Suprapubic skin (tissue), 4 donors: ENCODE measurements at regions not wholly inside any gene's neighbourhood (a gene's known extent, or its start where the extent isn't known, plus 50 kb on each side); places are given as distances from the start of the nearest gene placed in this dataset.

Experiments
- POLR2A ChIP-seq, 2 donors: fragments of 450-650 bp; IDR thresholded peaks; one replicate each; pipeline ENCODE4 v1.6.1; 2017; ENCODE audit warnings: antibody characterized with exemption in 2 of 2, mild to moderate bottlenecking in 2 of 2, moderate library complexity in 2 of 2
- POLR2AphosphoS5 ChIP-seq, 3 donors: sonication (generic); formaldehyde crosslinking; IDR thresholded peaks; one replicate each; pipeline ENCODE4 v1.6.1; 2017; ENCODE audit warnings: antibody characterized with exemption in 3 of 3

DNA sequence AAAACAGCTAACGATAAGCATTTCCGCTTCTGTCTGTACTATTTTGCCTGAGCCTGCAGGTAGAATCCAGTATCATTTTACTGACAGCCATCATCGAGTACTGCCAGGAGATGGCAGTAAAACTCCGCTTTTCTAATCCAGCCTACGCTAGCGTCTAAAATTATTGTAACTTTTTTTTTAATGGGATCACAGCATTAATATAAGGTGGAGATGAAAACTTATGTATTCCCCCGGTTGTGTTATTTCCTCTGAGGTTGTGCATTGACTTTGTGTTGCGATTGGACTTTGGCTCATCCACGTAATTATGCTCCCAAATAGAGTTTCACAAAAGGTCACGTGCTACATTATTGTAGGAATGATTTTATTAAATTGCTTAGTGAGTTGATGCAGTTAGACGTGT is 248.1 kb downstream of the C4orf33 start:
- TF ChIP-seq POLR2AphosphoS5 (IDR thresholded peaks at IDR 0.05): no peak
- TF ChIP-seq POLR2A (IDR thresholded peaks at IDR 0.05): no peak
